HEK293T (cell line): ENCODE measurements at regions not wholly inside any gene's neighbourhood (a gene's known extent, or its start where the extent isn't known, plus 50 kb on each side); places are given as distances from the start of the nearest gene placed in this dataset.

ENCODE experiments used
- BHLHE40 ChIP-seq: fragments of 450-650 bp; IDR thresholded peaks from 2 replicates; pipeline ENCODE4 v1.6.1; 2016; ENCODE audit warnings: mild to moderate bottlenecking, moderate library complexity, borderline replicate concordance
- ELF4 ChIP-seq: fragments of 450-650 bp; IDR thresholded peaks from 2 replicates; pipeline ENCODE4 v1.6.1; 2017; ENCODE audit warnings: antibody characterized with exemption
- FOXA1 ChIP-seq: fragments of 450-650 bp; IDR thresholded peaks from 2 replicates; pipeline ENCODE4 v1.6.1; 2016; ENCODE audit warnings: mild to moderate bottlenecking
- FOXM1 ChIP-seq: fragments of 450-650 bp; IDR thresholded peaks from 2 replicates; pipeline ENCODE4 v1.6.1; 2017; ENCODE audit warnings: mild to moderate bottlenecking, borderline replicate concordance
- HDGF ChIP-seq: fragments of 450-650 bp; IDR thresholded peaks from 2 replicates; pipeline ENCODE4 v1.6.1; 2017; ENCODE audit warnings: antibody characterized with exemption, borderline replicate concordance
- L3MBTL2 ChIP-seq: fragments of 450-650 bp; conservative IDR thresholded peaks from 2 replicates; pipeline ENCODE4 v1.6.1; 2016; ENCODE audit warnings: mild to moderate bottlenecking
- NFRKB ChIP-seq: fragments of 450-650 bp; IDR thresholded peaks from 2 replicates; pipeline ENCODE4 v1.6.1; 2016; ENCODE audit warnings: mild to moderate bottlenecking, moderate library complexity
- SP1 ChIP-seq: fragments of 450-650 bp; IDR thresholded peaks from 2 replicates; pipeline ENCODE4 v1.6.1; 2017
- SUZ12 ChIP-seq: fragments of 450-650 bp; IDR thresholded peaks from 2 replicates; pipeline ENCODE4 v1.6.1; 2016; ENCODE audit warnings: mild to moderate bottlenecking
- TARDBP ChIP-seq: fragments of 450-650 bp; IDR thresholded peaks from 2 replicates; pipeline ENCODE4 v1.6.1; 2016
- ZNF384 ChIP-seq: fragments of 450-650 bp; IDR thresholded peaks from 2 replicates; pipeline ENCODE4 v1.6.1; 2016

GRCh38 chr5:165780901-165781300, 2275.5 kb downstream of the MAT2B start:
- TF ChIP-seq ZNF384 = no peak
- no peak for TF ChIP-seq TARDBP
- TF ChIP-seq FOXA1 = no peak
- TF ChIP-seq BHLHE40 = no peak
- TF ChIP-seq SP1 = no peak
- no peak for TF ChIP-seq ELF4
- no peak for TF ChIP-seq HDGF
- no peak for TF ChIP-seq SUZ12
- TF ChIP-seq L3MBTL2 = no peak
- no peak for TF ChIP-seq NFRKB
- no peak for TF ChIP-seq FOXM1
